HEK293 (cell line): ENCODE measurements at regions not wholly inside any gene's neighbourhood (a gene's known extent, or its start where the extent isn't known, plus 50 kb on each side); places are given as distances from the start of the nearest gene placed in this dataset.
A peak's percentile ranks its signal among the peaks of the same experiment; 100 is the strongest.

Source experiments
- CTCF ChIA-PET: fragments of 350-600 bp; formaldehyde crosslinking; extraction: SDS; loops from one replicate; lab custom pipeline; 2021; ENCODE audit warnings: antibody characterized with exemption; lab: Yijun Ruan, JAX
- POLR2A ChIA-PET: fragments of 300-600 bp; formaldehyde crosslinking; extraction: SDS; loops from one replicate; lab custom pipeline; 2020; ENCODE audit warnings: antibody characterized with exemption, inconsistent platforms; lab: Yijun Ruan, JAX
- H3K27ac ChIP-seq: fragments of 200-500 bp; sonication (Bioruptor generic); 2 replicates; pipeline ENCODE4 v1.5.1; 2014; ENCODE audit warnings: low read depth, low read length, control low read depth, inconsistent platforms; ENCODE audit errors: extremely low read depth
- H3K36me3 ChIP-seq, 2 experiments: fragments of 200-500 bp in 1 of 2; sonication (Bioruptor generic) in 1 of 2; 1 replicate in 1 of 2; 2 replicates in 1 of 2; pipeline ENCODE4 v1.5.1; 2014 to 2017; ENCODE audit warnings: inconsistent platforms in 2 of 2, low read length in 2 of 2; ENCODE audit not compliant: control insufficient read depth in 2 of 2, insufficient read depth in 1 of 2
- H3K4me1 ChIP-seq: fragments of 200-500 bp; sonication (Bioruptor generic); 2 replicates; pipeline ENCODE4 v1.5.1; 2014; ENCODE audit warnings: mild to moderate bottlenecking, low read length, inconsistent platforms; ENCODE audit not compliant: control insufficient read depth, insufficient read depth
- H3K4me3 ChIP-seq: 2 replicates; pipeline ENCODE4 v1.5.1; 2011; ENCODE audit warnings: low read depth, mild to moderate bottlenecking, control low read depth, low read length, moderate library complexity
- H3K9me3 ChIP-seq: fragments of 200-500 bp; sonication (Bioruptor generic); 2 replicates; pipeline ENCODE4 v1.5.1; 2014; ENCODE audit warnings: low read depth, low read length, inconsistent platforms; ENCODE audit not compliant: control insufficient read depth, insufficient read depth
- AEBP2 ChIP-seq: fragments of 450-650 bp; formaldehyde crosslinking; IDR thresholded peaks from 2 replicates; pipeline ENCODE4 v1.5.1; 2016; ENCODE audit warnings: missing biosample characterization, missing genetic modification characterization, borderline replicate concordance
- BCL11A ChIP-seq: fragments of 450-650 bp; formaldehyde crosslinking; IDR thresholded peaks from 2 replicates; pipeline ENCODE4 v1.5.1; 2016; ENCODE audit warnings: low read depth, missing biosample characterization, missing genetic modification characterization
- BCL6B ChIP-seq: fragments of 450-650 bp; formaldehyde crosslinking; IDR thresholded peaks from 2 replicates; pipeline ENCODE4 v1.5.1; 2017; ENCODE audit warnings: missing biosample characterization, missing genetic modification characterization
- GLIS1 ChIP-seq: fragments of 450-650 bp; formaldehyde crosslinking; IDR thresholded peaks from 2 replicates; pipeline ENCODE4 v1.5.1; 2016; ENCODE audit warnings: missing biosample characterization, missing genetic modification characterization
- KLF17 ChIP-seq: fragments of 450-650 bp; formaldehyde crosslinking; IDR thresholded peaks from 2 replicates; pipeline ENCODE4 v1.5.1; 2016; ENCODE audit warnings: missing biosample characterization, missing genetic modification characterization
- SCRT2 ChIP-seq: fragments of 450-650 bp; formaldehyde crosslinking; IDR thresholded peaks from 2 replicates; pipeline ENCODE4 v1.5.1; 2016; ENCODE audit warnings: missing biosample characterization, missing genetic modification characterization
- SETDB1 ChIP-seq: IDR thresholded peaks from one replicate; pipeline ENCODE4 v1.6.1; 2017; ENCODE audit warnings: mild to moderate bottlenecking, low read length, moderate library complexity, mixed read lengths; ENCODE audit not compliant: insufficient read length
- ZBTB17 ChIP-seq: fragments of 450-650 bp; formaldehyde crosslinking; IDR thresholded peaks from 2 replicates; pipeline ENCODE4 v1.5.1; 2016; ENCODE audit warnings: missing biosample characterization, missing genetic modification characterization
- ZBTB6 ChIP-seq: fragments of 450-650 bp; formaldehyde crosslinking; IDR thresholded peaks from 2 replicates; pipeline ENCODE4 v1.5.1; 2017; ENCODE audit warnings: missing biosample characterization, missing genetic modification characterization
- ZFHX2 ChIP-seq: fragments of 450-650 bp; formaldehyde crosslinking; conservative IDR thresholded peaks from 2 replicates; pipeline ENCODE4 v1.5.1; 2016; ENCODE audit warnings: missing biosample characterization, missing genetic modification characterization
- ZFP41 ChIP-seq: fragments of 450-650 bp; formaldehyde crosslinking; IDR thresholded peaks from 2 replicates; pipeline ENCODE4 v1.5.1; 2016; ENCODE audit warnings: missing biosample characterization, missing genetic modification characterization, borderline replicate concordance
- ZFP69B ChIP-seq: fragments of 450-650 bp; formaldehyde crosslinking; IDR thresholded peaks from 2 replicates; pipeline ENCODE4 v1.5.1; 2016; ENCODE audit warnings: missing biosample characterization, missing genetic modification characterization
- ZNF133 ChIP-seq: fragments of 450-650 bp; formaldehyde crosslinking; IDR thresholded peaks from 2 replicates; pipeline ENCODE4 v1.5.1; 2016; ENCODE audit warnings: missing biosample characterization, missing genetic modification characterization
- ZNF184 ChIP-seq: fragments of 450-650 bp; IDR thresholded peaks from 2 replicates; pipeline ENCODE4 v1.5.1; 2018; ENCODE audit warnings: missing biosample characterization, mild to moderate bottlenecking, missing genetic modification characterization
- ZNF211 ChIP-seq: fragments of 450-650 bp; formaldehyde crosslinking; IDR thresholded peaks from 2 replicates; pipeline ENCODE4 v1.5.1; 2016; ENCODE audit warnings: low read depth, missing biosample characterization, missing genetic modification characterization
- ZNF221 ChIP-seq: fragments of 450-650 bp; formaldehyde crosslinking; IDR thresholded peaks from 2 replicates; pipeline ENCODE4 v1.5.1; 2017; ENCODE audit warnings: missing biosample characterization, missing genetic modification characterization, borderline replicate concordance
- ZNF302 ChIP-seq: fragments of 450-650 bp; formaldehyde crosslinking; IDR thresholded peaks from 2 replicates; pipeline ENCODE4 v1.5.1; 2016; ENCODE audit warnings: missing biosample characterization, missing genetic modification characterization, low read depth
- ZNF335 ChIP-seq: fragments of 450-650 bp; formaldehyde crosslinking; conservative IDR thresholded peaks from 2 replicates; pipeline ENCODE4 v1.5.1; 2016; ENCODE audit warnings: missing biosample characterization, missing genetic modification characterization
- ZNF350 ChIP-seq: fragments of 450-650 bp; formaldehyde crosslinking; IDR thresholded peaks from 2 replicates; pipeline ENCODE4 v1.5.0; 2017; ENCODE audit warnings: missing biosample characterization, mild to moderate bottlenecking, missing genetic modification characterization
- ZNF394 ChIP-seq: fragments of 450-650 bp; formaldehyde crosslinking; IDR thresholded peaks from 2 replicates; pipeline ENCODE4 v1.5.1; 2016; ENCODE audit warnings: missing biosample characterization, missing genetic modification characterization, mild to moderate bottlenecking, moderate library complexity, borderline replicate concordance
- ZNF426 ChIP-seq: fragments of 450-650 bp; formaldehyde crosslinking; IDR thresholded peaks from 2 replicates; pipeline ENCODE4 v1.5.1; 2017; ENCODE audit warnings: missing biosample characterization, missing genetic modification characterization, mild to moderate bottlenecking, inconsistent platforms, moderate library complexity
- ZNF558 ChIP-seq: fragments of 450-650 bp; formaldehyde crosslinking; IDR thresholded peaks from 2 replicates; pipeline ENCODE4 v1.5.1; 2016; ENCODE audit warnings: missing biosample characterization, missing genetic modification characterization
- ZNF580 ChIP-seq: fragments of 450-650 bp; formaldehyde crosslinking; IDR thresholded peaks from 2 replicates; pipeline ENCODE4 v1.5.1; 2016; ENCODE audit warnings: missing biosample characterization, missing genetic modification characterization
- ZNF785 ChIP-seq: fragments of 450-650 bp; formaldehyde crosslinking; IDR thresholded peaks from 2 replicates; pipeline ENCODE4 v1.5.1; 2016; ENCODE audit warnings: missing biosample characterization, missing genetic modification characterization
- ZNF791 ChIP-seq: fragments of 450-650 bp; formaldehyde crosslinking; IDR thresholded peaks from 2 replicates; pipeline ENCODE4 v1.5.1; 2016; ENCODE audit warnings: missing biosample characterization, missing genetic modification characterization
- ZSCAN18 ChIP-seq: fragments of 450-650 bp; formaldehyde crosslinking; IDR thresholded peaks from 2 replicates; pipeline ENCODE4 v1.5.1; 2016; ENCODE audit warnings: missing biosample characterization, missing genetic modification characterization

GRCh38 chr22:27064386-27064785, 407.0 kb downstream of the MIAT start:
- POLR2A ChIA-PET, result interaction anchor here (0.5 kb wide), 1 partner anchor 50 kb away, joined by 6 read pairs; no protein-coding TSS in a partner anchor
- no peak overlapping the region for H3K4me3 ChIP-seq
- CTCF ChIA-PET, result interaction anchor here (1.0 to 1.1 kb wide), 2 partner anchors 8 to 16 kb away, joined by 3 read pairs; no protein-coding TSS in a partner anchor
- no peak for TF ChIP-seq ZNF580
- no peak for TF ChIP-seq BCL11A (tag by site-specific recombination)
- no peak for TF ChIP-seq ZSCAN18 (tag by site-specific recombination)
- TF ChIP-seq ZNF350 (tag by site-specific recombination), result no peak
- TF ChIP-seq ZFHX2 (tag by site-specific recombination), result no peak
- no peak for TF ChIP-seq ZNF426 (tag by site-specific recombination)
- no peak for TF ChIP-seq ZBTB6 (tag by site-specific recombination)
- no peak for TF ChIP-seq SETDB1
- no peak for TF ChIP-seq ZNF335 (tag by site-specific recombination)
- TF ChIP-seq ZNF394 (tag by site-specific recombination), result no peak
- no peak for TF ChIP-seq ZFP69B (tag by site-specific recombination)
- no peak for TF ChIP-seq ZNF302 (tag by site-specific recombination)
- TF ChIP-seq ZNF184 (tag by site-specific recombination), result no peak
- H3K9me3 ChIP-seq, result no peaks in the 10 kb centered on the region
- H3K4me1 ChIP-seq, result peaks cover 5% of the 10 kb centered on the region
- H3K36me3 ChIP-seq, result no peaks in the 10 kb centered on the region
- H3K27ac ChIP-seq, result no peak overlapping the region

- no peaks in the 10 kb centered on the region for H3K9me3 ChIP-seq
- ChIA-PET POLR2A (no interaction called here), CTCF (interaction anchor here (0.5 to 1.1 kb wide), 2 partner anchors 8 to 38 kb away, joined by 3 read pairs; no protein-coding TSS in a partner anchor)
- no peak overlapping the region for H3K4me3 ChIP-seq
- H3K36me3 ChIP-seq, result no peaks in the 10 kb centered on the region
- TF ChIP-seq GLIS1 (tag by site-specific recombination), result peak; percentile 11; the same call in 1 of the 2 replicates
- TF ChIP-seq ZNF133 (tag by site-specific recombination), result 0 out of 2 replicates have a peak, but pooled peaks have one; percentile 22
- no peak for TF ChIP-seq AEBP2 (tag by site-specific recombination)
- no peak for TF ChIP-seq ZNF791 (tag by site-specific recombination)
- H3K4me1 ChIP-seq, result peaks cover 5% of the 10 kb centered on the region
- H3K27ac ChIP-seq, result no peak overlapping the region
Observed at GRCh38 chr22:27065279-27065678, 407.9 kb downstream of the MIAT start.

GRCh38 chr22:27066856-27067255, 409.5 kb downstream of the MIAT start:
- no peak overlapping the region for H3K27ac ChIP-seq
- H3K4me1 ChIP-seq, result peaks cover 5% of the 10 kb centered on the region
- no peaks in the 10 kb centered on the region for H3K9me3 ChIP-seq
- ChIA-PET CTCF (no interaction called here), POLR2A (no interaction called here)
- no peaks in the 10 kb centered on the region for H3K36me3 ChIP-seq
- H3K4me3 ChIP-seq, result no peak overlapping the region
- TF ChIP-seq BCL6B (tag by site-specific recombination), result no peak
- TF ChIP-seq ZNF221, result no peak
- TF ChIP-seq ZNF558 (tag by site-specific recombination), result no peak
- no peak for TF ChIP-seq ZNF791 (tag by site-specific recombination)
- no peak for TF ChIP-seq ZNF785
- TF ChIP-seq KLF17, result no peak
- TF ChIP-seq ZNF211, result no peak
- no peak for TF ChIP-seq ZFP41 (tag by site-specific recombination)
- no peak for TF ChIP-seq ZBTB17
- no peak for TF ChIP-seq SCRT2
